H1 (cell line): ENCODE measurements at regions not wholly inside any gene's neighbourhood (a gene's known extent, or its start where the extent isn't known, plus 50 kb on each side); places are given as distances from the start of the nearest gene placed in this dataset.

ENCODE experiments used
- CTCF ChIA-PET: fragments of 300-600 bp; sonication (Branson Sonifier 250); formaldehyde crosslinking; loops from one replicate; lab custom pipeline; 2021; ENCODE audit not compliant: partially characterized antibody; lab: Charles Lee
- POLR2A ChIA-PET: fragments of 300-600 bp; sonication (Branson Sonifier 250); formaldehyde crosslinking; loops from one replicate; lab custom pipeline; 2021; ENCODE audit warnings: inconsistent platforms; ENCODE audit not compliant: partially characterized antibody; lab: Charles Lee
- DNase-seq, 2 experiments: peaks; one replicate each; pipeline versions ENCODE4 v3.0.0 to v3.0.0-alpha.2; 2010 to 2022; ENCODE audit warnings: low spot score in 2 of 2, low read depth in 1 of 2, mixed read lengths in 1 of 2
- FAIRE-seq: peaks from 2 replicates; lab custom pipeline; 2011; peaks lifted over from hg19 to GRCh38; lab: Jason Lieb, UNC
- H2AFZ ChIP-seq: 2 replicates; pipeline ENCODE4 v1.8.1; 2012; ENCODE audit warnings: low read length, inconsistent platforms
- H2AK5ac ChIP-seq: 2 replicates; pipeline ENCODE4 v1.6.1; 2013; ENCODE audit warnings: low read depth, low read length
- H2BK120ac ChIP-seq: replicated peaks from 2 replicates; pipeline ENCODE3; 2013; ENCODE audit warnings: low read depth, low read length, inconsistent platforms
- H2BK12ac ChIP-seq: 2 replicates; pipeline ENCODE4 v1.6.1; 2013; ENCODE audit warnings: low read depth, low read length
- H2BK15ac ChIP-seq: 2 replicates; pipeline ENCODE4 v1.6.1; 2013; ENCODE audit warnings: low read length
- H2BK20ac ChIP-seq: 2 replicates; pipeline ENCODE4 v1.6.1; 2013; ENCODE audit warnings: low read length
- H2BK5ac ChIP-seq: 2 replicates; pipeline ENCODE4 v1.6.1; 2013; ENCODE audit warnings: low read depth, low read length
- H3K14ac ChIP-seq: 2 replicates; pipeline ENCODE4 v1.6.1; 2013; ENCODE audit warnings: inconsistent platforms; ENCODE audit not compliant: insufficient read length
- H3K18ac ChIP-seq: 2 replicates; pipeline ENCODE4 v1.6.1; 2013; ENCODE audit warnings: low read length; ENCODE audit errors: extremely low read depth
- H3K23ac ChIP-seq: 2 replicates; pipeline ENCODE4 v1.6.1; 2013; ENCODE audit warnings: inconsistent platforms; ENCODE audit not compliant: insufficient read length
- H3K23me2 ChIP-seq: 2 replicates; pipeline ENCODE4 v1.6.1; 2013; ENCODE audit warnings: low read depth, low read length
- H3K27ac ChIP-seq: 2 replicates; pipeline ENCODE4 v1.6.1; 2011; ENCODE audit warnings: low read depth, low read length, inconsistent platforms
- H3K27me3 ChIP-seq, 4 experiments: replicated peaks in 1 of 4; 1 replicate in 1 of 4; 2 replicates in 3 of 4; pipeline versions ENCODE4 v1.6.1 to v1.8.1; 2011 to 2013; ENCODE audit warnings: low read length in 3 of 4, mild to moderate bottlenecking in 3 of 4, inconsistent platforms in 2 of 4, mixed read lengths in 2 of 4, moderate library complexity in 1 of 4; ENCODE audit not compliant: control insufficient read depth in 3 of 4, insufficient read depth in 3 of 4; ENCODE audit errors: extremely low read depth in 1 of 4
- H3K36me3 ChIP-seq, 4 experiments: 2 replicates each; pipeline versions ENCODE4 v1.6.1 to v1.8.1; 2011 to 2013; ENCODE audit warnings: mild to moderate bottlenecking in 4 of 4, low read length in 3 of 4, moderate library complexity in 2 of 4, control low read depth in 1 of 4, inconsistent platforms in 1 of 4; ENCODE audit not compliant: insufficient read depth in 4 of 4, control insufficient read depth in 2 of 4
- H3K4ac ChIP-seq: replicated peaks from 2 replicates; pipeline ENCODE3; 2013; ENCODE audit warnings: low read length, low read depth, mixed read lengths, inconsistent platforms; ENCODE audit not compliant: insufficient read length
- H3K4me1 ChIP-seq, 4 experiments: replicated peaks in 1 of 4; 1 replicate in 1 of 4; 2 replicates in 3 of 4; pipeline versions ENCODE4 v1.6.1 to v1.8.1; 2011 to 2013; ENCODE audit warnings: low read length in 3 of 4, inconsistent platforms in 2 of 4, mixed read lengths in 1 of 4; ENCODE audit not compliant: insufficient read depth in 4 of 4, control insufficient read depth in 3 of 4
- H3K4me2 ChIP-seq, 2 experiments: 2 replicates each; pipeline versions ENCODE4 v1.6.1 to v1.8.1; 2011 to 2013; ENCODE audit warnings: low read depth in 2 of 2, low read length in 2 of 2, control low read depth in 1 of 2, inconsistent platforms in 1 of 2, mild to moderate bottlenecking in 1 of 2; ENCODE audit not compliant: insufficient read depth in 1 of 2
- H3K4me3 ChIP-seq, 4 experiments: fragments of 200-600, 300-600 bp in 1 of 4; sonication (generic), shearing (Covaris generic), sonication (Bioruptor Twin) in 1 of 4; 2 replicates each; pipeline versions ENCODE4 v1.5.1 to v1.8.1; 2011 to 2016; ENCODE audit warnings: low read length in 4 of 4, low read depth in 3 of 4, control low read depth in 2 of 4, inconsistent platforms in 2 of 4, mild to moderate bottlenecking in 2 of 4, mixed read lengths in 1 of 4, moderate library complexity in 1 of 4; ENCODE audit not compliant: insufficient read depth in 2 of 4; ENCODE audit errors: extremely low read depth in 1 of 4
- H3K56ac ChIP-seq: replicated peaks from 2 replicates; pipeline ENCODE3; 2013; ENCODE audit warnings: low read depth, mild to moderate bottlenecking, mixed read lengths, low read length, inconsistent platforms; ENCODE audit not compliant: insufficient read length
- H3K79me1 ChIP-seq: 2 replicates; pipeline ENCODE4 v1.6.1; 2013; ENCODE audit warnings: low read depth, low read length, control low read depth
- H3K79me2 ChIP-seq, 2 experiments: 2 replicates each; pipeline versions ENCODE4 v1.6.1 to v1.8.1; 2012 to 2013; ENCODE audit warnings: low read length in 2 of 2, mild to moderate bottlenecking in 2 of 2, inconsistent platforms in 1 of 2; ENCODE audit not compliant: insufficient read depth in 2 of 2, control insufficient read depth in 1 of 2
- H3K9ac ChIP-seq, 4 experiments: replicated peaks in 1 of 4; 1 replicate in 1 of 4; 2 replicates in 3 of 4; pipeline versions ENCODE4 v1.6.1 to v1.8.1; 2011 to 2013; ENCODE audit warnings: low read depth in 3 of 4, low read length in 3 of 4, control low read depth in 2 of 4, mild to moderate bottlenecking in 2 of 4, moderate library complexity in 2 of 4, inconsistent platforms in 1 of 4; ENCODE audit errors: extremely low read depth in 1 of 4
- H3K9me3 ChIP-seq, 2 experiments: 2 replicates each; pipeline versions ENCODE4 v1.6.1 to v1.8.1; 2012 to 2013; ENCODE audit warnings: mild to moderate bottlenecking in 2 of 2, moderate library complexity in 2 of 2, control low read depth in 1 of 2, inconsistent platforms in 1 of 2, low read depth in 1 of 2, low read length in 1 of 2, mixed read lengths in 1 of 2; ENCODE audit not compliant: insufficient read depth in 2 of 2
- H4K20me1 ChIP-seq, 2 experiments: replicated peaks in 1 of 2; 2 replicates each; pipeline versions ENCODE3 to v1.8.1; 2011 to 2013; ENCODE audit warnings: inconsistent platforms in 2 of 2, low read length in 2 of 2, mild to moderate bottlenecking in 1 of 2; ENCODE audit not compliant: insufficient read depth in 2 of 2, control insufficient read depth in 1 of 2
- H4K5ac ChIP-seq: 2 replicates; pipeline ENCODE4 v1.6.1; 2013; ENCODE audit warnings: low read length, low read depth, mixed read lengths, inconsistent platforms; ENCODE audit not compliant: insufficient read length
- H4K8ac ChIP-seq: 2 replicates; pipeline ENCODE4 v1.8.0; 2013; ENCODE audit warnings: mild to moderate bottlenecking, moderate library complexity, low read length, inconsistent platforms; ENCODE audit not compliant: insufficient read depth; ENCODE audit errors: extremely low read depth
- H4K91ac ChIP-seq: replicated peaks from 2 replicates; pipeline ENCODE3; 2013; ENCODE audit warnings: low read length, mixed read lengths, inconsistent platforms; ENCODE audit not compliant: insufficient read length
- ASH2L ChIP-seq: fragments of 200-600, 300-600 bp; sonication (generic); IDR thresholded peaks from one replicate; pipeline ENCODE4 v1.7.1; 2017; ENCODE audit warnings: low read length
- ATF2 ChIP-seq: IDR thresholded peaks from 2 replicates; pipeline ENCODE4 v1.6.1; 2012; ENCODE audit warnings: low read length, inconsistent platforms
- EP300 ChIP-seq, 2 experiments: IDR thresholded peaks; 1 replicate in 1 of 2; 2 replicates in 1 of 2; pipeline ENCODE4 v1.6.1; 2011 to 2012; ENCODE audit warnings: low read depth in 2 of 2, low read length in 2 of 2, mild to moderate bottlenecking in 2 of 2, borderline replicate concordance in 1 of 2, inconsistent platforms in 1 of 2, moderate library complexity in 1 of 2
- GTF2F1 ChIP-seq: IDR thresholded peaks from 2 replicates; pipeline ENCODE4 v1.6.1; 2012; ENCODE audit warnings: low read depth, low read length, improper control_type of control experiment, borderline replicate concordance
- JUN ChIP-seq: IDR thresholded peaks from 2 replicates; pipeline ENCODE4 v1.6.1; 2011; ENCODE audit warnings: low read depth, mild to moderate bottlenecking, improper control_type of control experiment, low read length
- KDM1A ChIP-seq: fragments of 200-600, 300-600 bp; sonication (generic); IDR thresholded peaks from 2 replicates; pipeline ENCODE4 v1.7.1; 2016; ENCODE audit warnings: mild to moderate bottlenecking, low read length, borderline replicate concordance
- NRF1 ChIP-seq: IDR thresholded peaks from 2 replicates; pipeline ENCODE4 v1.6.1; 2011; ENCODE audit warnings: mild to moderate bottlenecking, low read depth, low read length, improper control_type of control experiment
- POLR2A ChIP-seq, 2 experiments: IDR thresholded peaks; 1 replicate in 1 of 2; 2 replicates in 1 of 2; pipeline ENCODE4 v1.6.1; 2011; ENCODE audit warnings: low read depth in 2 of 2, low read length in 2 of 2, mild to moderate bottlenecking in 2 of 2; ENCODE audit errors: control extremely low read depth in 1 of 2
- POU5F1 ChIP-seq: IDR thresholded peaks from 2 replicates; pipeline ENCODE4 v1.6.1; 2011; ENCODE audit warnings: low read depth, mild to moderate bottlenecking, low read length, moderate library complexity
- RAD21 ChIP-seq, 2 experiments: IDR thresholded peaks in 1 of 2; conservative IDR thresholded peaks in 1 of 2; 2 replicates each; pipeline ENCODE4 v1.6.1; 2011; ENCODE audit warnings: low read depth in 2 of 2, low read length in 2 of 2, improper control_type of control experiment in 1 of 2, inconsistent platforms in 1 of 2, mild to moderate bottlenecking in 1 of 2, moderate library complexity in 1 of 2
- SIRT6 ChIP-seq: IDR thresholded peaks from one replicate; pipeline ENCODE4 v1.7.1; 2012; ENCODE audit warnings: low read length, inconsistent platforms
- SIX5 ChIP-seq: IDR thresholded peaks from 2 replicates; pipeline ENCODE4 v1.6.1; 2011; ENCODE audit warnings: mild to moderate bottlenecking, low read depth, low read length
- SUZ12 ChIP-seq: fragments of 200-600 bp; sonication (generic); IDR thresholded peaks from 2 replicates; pipeline ENCODE4 v1.6.1; 2012; ENCODE audit warnings: mild to moderate bottlenecking, inconsistent platforms, low read length, moderate library complexity, mixed read lengths
- TAF1 ChIP-seq: IDR thresholded peaks from 2 replicates; pipeline ENCODE4 v1.6.1; 2011; ENCODE audit warnings: mild to moderate bottlenecking, low read depth, low read length
- TBP ChIP-seq: IDR thresholded peaks from 2 replicates; pipeline ENCODE4 v1.6.1; 2011; ENCODE audit warnings: low read depth, low read length, improper control_type of control experiment
- WGBS, 2 experiments: shearing (Covaris generic) in 1 of 2; methylation state at CpG; one replicate each; pipeline versions ENCODE4 v1.1.6 to v1.1.7; 2013 to 2015; ENCODE audit warnings: low lambda C conversion rate in 2 of 2, mixed read lengths in 2 of 2, inconsistent platforms in 1 of 2, low coverage in 1 of 2, missing lambda C conversion rate in 1 of 2; ENCODE audit not compliant: insufficient replicate concordance in 2 of 2, insufficient coverage in 1 of 2, insufficient read length in 1 of 2; ENCODE audit errors: extremely low coverage in 1 of 2, missing lambda C conversion rate in 1 of 2; 5-methylcytosine and 5-hydroxymethylcytosine counted together

GRCh38 chr2:78455586-78455985 is 569.9 kb upstream of the REG3G start:
- Histone ChIP-seq H3K23ac (no peak overlapping the region), H4K8ac (no peak overlapping the region), H3K23me2 (no peaks in the 10 kb centered on the region), H2BK5ac (no peak overlapping the region), H3K4me1 (no peaks in the 10 kb centered on the region), H2BK20ac (no peak overlapping the region), H3K27ac (no peak overlapping the region), H2BK15ac (no peak overlapping the region), H3K4me2 (no peak overlapping the region), H2BK12ac (no peak overlapping the region), H4K20me1 (no peaks in the 10 kb centered on the region), H3K79me2 (no peaks in the 10 kb centered on the region), H3K4ac (no peak overlapping the region), H3K36me3 (no peaks in the 10 kb centered on the region), H3K4me3 (no peak overlapping the region), H3K27me3 (no peaks in the 10 kb centered on the region), H3K56ac (no peak overlapping the region), H3K79me1 (no peaks in the 10 kb centered on the region), H2AK5ac (no peak overlapping the region), H2AFZ (no peak overlapping the region), H3K9me3 (no peaks in the 10 kb centered on the region), H2BK120ac (no peak overlapping the region), H3K14ac (no peak overlapping the region), H3K18ac (no peak overlapping the region), H3K9ac (no peak overlapping the region), H4K5ac (no peak overlapping the region), H4K91ac (no peak overlapping the region)
- FAIRE-seq: no peak
- WGBS, 2 experiments: 93% methylated on average over 2 of the region's 2 CpGs; no CpG with 5 or more reads in 1 of the 2 experiments
- TF ChIP-seq SIRT6 (no peak), GTF2F1 (no peak), EP300 (IDR thresholded peaks at IDR 0.05; ENCODE audit: borderline replicate concordance in 1 of 2, low read depth in 2 of 2, low read length in 2 of 2) (no peak), TBP (no peak), SUZ12 (no peak), SIX5 (no peak), ASH2L (no peak), POLR2A (IDR thresholded peaks at IDR 0.05; ENCODE audit: control extremely low read depth in 1 of 2, low read depth in 2 of 2, low read length in 2 of 2) (no peak), NRF1 (no peak), JUN (no peak), ATF2 (no peak), KDM1A (no peak), TAF1 (no peak), POU5F1 (no peak), RAD21 (IDR thresholded peaks at IDR 0.05 in 1 of 2, conservative IDR thresholded peaks at IDR 0.05 in 1 of 2; ENCODE audit: low read depth in 2 of 2, low read length in 2 of 2) (no peak)
- no peak for DNase-seq
- ChIA-PET CTCF (no interaction called here), POLR2A (no interaction called here)
